HFFc6 (cell line): ENCODE measurements at regions not wholly inside any gene's neighbourhood (a gene's known extent, or its start where the extent isn't known, plus 50 kb on each side); places are given as distances from the start of the nearest gene placed in this dataset.

Experiments
- DNase-seq: peaks from one replicate; pipeline ENCODE4 v3.0.0-alpha.2; 2018
- H3K27ac Mint-ChIP-seq: 2 replicates; pipeline ENCODE4 v1.8.0; 2020; ENCODE audit warnings: mild to moderate bottlenecking, mixed read lengths
- H3K27me3 Mint-ChIP-seq: 2 replicates; pipeline ENCODE4 v1.8.0; 2021; ENCODE audit warnings: mild to moderate bottlenecking, moderate library complexity, mixed read lengths; ENCODE audit not compliant: insufficient read depth
- H3K36me3 Mint-ChIP-seq: 2 replicates; pipeline ENCODE4 v1.8.0; 2021; ENCODE audit warnings: low read depth, mixed read lengths
- H3K4me1 Mint-ChIP-seq: 2 replicates; pipeline ENCODE4 v1.8.0; 2020; ENCODE audit warnings: low read depth, mixed read lengths
- H3K4me3 Mint-ChIP-seq: 2 replicates; pipeline ENCODE4 v1.8.0; 2020; ENCODE audit warnings: mild to moderate bottlenecking, moderate library complexity, mixed read lengths
- H3K9me3 Mint-ChIP-seq: 2 replicates; pipeline ENCODE4 v1.8.0; 2020; ENCODE audit warnings: mild to moderate bottlenecking, mixed read lengths
- CTCF ChIP-seq: fragments of 200-600 bp; sonication (generic); IDR thresholded peaks from 2 replicates; pipeline ENCODE4 v1.5.0; 2021; ENCODE audit warnings: antibody characterized with exemption, mild to moderate bottlenecking

GRCh38 chr13:34578917-34579316, 363.2 kb upstream of the NBEA start:
- Mint-ChIP-seq H3K27ac (no peak overlapping the region), H3K4me1 (peaks cover 13% of the 10 kb centered on the region; the same call in 1 of the 2 replicates), H3K9me3 (no peaks in the 10 kb centered on the region; the same call in 1 of the 2 replicates), H3K4me3 (no peak overlapping the region), H3K27me3 (no peaks in the 10 kb centered on the region; the same call in none of the 2 replicates), H3K36me3 (no peaks in the 10 kb centered on the region)
- DNase-seq, result no peak
- TF ChIP-seq CTCF, result no peak

GRCh38 chr13:34583181-34583580, 358.9 kb upstream of the NBEA start:
- no peak for TF ChIP-seq CTCF
- Mint-ChIP-seq H3K27me3 (no peaks in the 10 kb centered on the region; the same call in 1 of the 2 replicates), H3K4me3 (no peak overlapping the region), H3K36me3 (no peaks in the 10 kb centered on the region), H3K4me1 (peaks cover 12% of the 10 kb centered on the region; the same call in 1 of the 2 replicates), H3K27ac (no peak overlapping the region), H3K9me3 (no peaks in the 10 kb centered on the region; the same call in 1 of the 2 replicates)
- DNase-seq, result no peak

- no peak for TF ChIP-seq CTCF
- Mint-ChIP-seq H3K4me3 (no peak overlapping the region), H3K4me1 (no peaks in the 10 kb centered on the region), H3K27me3 (no peaks in the 10 kb centered on the region; the same call in 1 of the 2 replicates), H3K27ac (no peak overlapping the region), H3K9me3 (no peaks in the 10 kb centered on the region; the same call in 1 of the 2 replicates), H3K36me3 (no peaks in the 10 kb centered on the region)
- DNase-seq, result no peak
These were observed 354.5 kb upstream of the NBEA start for GRCh38 chr13:34587576-34587975.

- Mint-ChIP-seq H3K4me1 (no peaks in the 10 kb centered on the region), H3K9me3 (no peaks in the 10 kb centered on the region; the same call in 1 of the 2 replicates)
These were observed 353.7 kb upstream of the NBEA start for GRCh38 chr13:34588362-34588761.

GRCh38 chr13:34589581-34589980, 352.5 kb upstream of the NBEA start:
- no peak for TF ChIP-seq CTCF
- Mint-ChIP-seq H3K9me3 (no peaks in the 10 kb centered on the region; the same call in 1 of the 2 replicates), H3K36me3 (no peaks in the 10 kb centered on the region), H3K27me3 (no peaks in the 10 kb centered on the region), H3K4me1 (no peaks in the 10 kb centered on the region), H3K27ac (no peak overlapping the region), H3K4me3 (no peak overlapping the region)
- DNase-seq, result no peak

More at GRCh38 chr13:34588362-34588761, 353.7 kb upstream of the NBEA start:
- Mint-ChIP-seq H3K4me3 (no peak overlapping the region), H3K27ac (no peak overlapping the region), H3K27me3 (no peaks in the 10 kb centered on the region; the same call in 1 of the 2 replicates), H3K36me3 (no peaks in the 10 kb centered on the region)
- DNase-seq, result no peak
- TF ChIP-seq CTCF, result no peak

- H3K4me3 Mint-ChIP-seq, result no peak overlapping the region
- no peak for TF ChIP-seq CTCF
- no peaks in the 10 kb centered on the region; the same call in 1 of the 2 replicates for H3K9me3 Mint-ChIP-seq
- no peaks in the 10 kb centered on the region for H3K4me1 Mint-ChIP-seq
- no peaks in the 10 kb centered on the region for H3K36me3 Mint-ChIP-seq
- H3K27ac Mint-ChIP-seq, result no peak overlapping the region
- H3K27me3 Mint-ChIP-seq, result no peaks in the 10 kb centered on the region
- DNase-seq, result no peak
These were observed 350.9 kb upstream of the NBEA start for GRCh38 chr13:34591129-34591528.
